IPS-11a (cell line): ENCODE measurements at regions not wholly inside any gene's neighbourhood (a gene's known extent, or its start where the extent isn't known, plus 50 kb on each side); places are given as distances from the start of the nearest gene placed in this dataset.

Experiments
- H3K4me3 ChIP-seq: one replicate; pipeline ENCODE4 v1.5.1; 2013; ENCODE audit warnings: low read depth, low read length, control low read depth

DNA sequence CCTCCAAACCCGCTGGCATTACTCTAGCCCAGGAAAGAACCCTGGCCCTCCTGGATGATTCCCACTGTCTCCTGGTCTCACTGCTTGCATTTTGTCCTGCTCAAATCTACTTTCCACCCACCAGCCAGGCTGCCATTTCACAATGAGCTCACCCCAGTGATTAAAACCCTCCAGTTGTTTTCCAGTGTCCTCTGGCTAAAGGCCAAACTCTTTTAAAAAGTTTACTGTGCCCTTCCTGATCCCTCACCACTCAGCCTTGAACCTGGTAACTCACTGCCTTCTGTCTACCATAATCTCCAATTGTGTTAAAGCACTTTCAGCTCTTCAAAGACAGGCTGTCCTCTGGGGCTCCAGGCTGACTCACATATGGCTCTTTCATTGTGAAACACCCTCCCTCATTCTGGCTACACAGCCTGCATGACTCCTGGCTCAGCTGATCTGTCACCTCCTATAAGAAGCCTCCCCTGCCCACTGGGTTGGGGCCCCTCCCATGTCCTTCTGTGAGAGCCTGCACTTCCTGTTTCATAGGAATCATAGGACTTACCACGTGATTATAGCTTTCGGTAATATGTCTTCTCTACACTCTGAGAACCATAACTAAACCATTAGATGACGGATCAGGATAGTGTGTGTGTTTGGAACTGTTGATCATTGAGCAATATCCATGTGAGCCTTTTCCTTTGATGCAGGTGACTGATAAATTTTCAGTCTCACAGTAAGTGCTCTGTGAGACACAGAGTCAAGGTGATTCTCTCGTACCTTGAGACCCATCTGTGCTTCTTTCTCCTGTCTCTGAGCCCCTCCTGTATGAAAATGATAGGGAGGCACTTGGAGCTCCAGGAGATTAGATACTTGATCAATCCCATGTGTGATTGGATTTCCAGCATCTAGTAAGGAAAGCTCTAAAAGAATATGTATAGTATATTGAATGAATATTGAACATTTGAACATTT, 590.8 kb upstream of the ID2 start:
- H3K4me3 ChIP-seq = no peak overlapping the region

DNA sequence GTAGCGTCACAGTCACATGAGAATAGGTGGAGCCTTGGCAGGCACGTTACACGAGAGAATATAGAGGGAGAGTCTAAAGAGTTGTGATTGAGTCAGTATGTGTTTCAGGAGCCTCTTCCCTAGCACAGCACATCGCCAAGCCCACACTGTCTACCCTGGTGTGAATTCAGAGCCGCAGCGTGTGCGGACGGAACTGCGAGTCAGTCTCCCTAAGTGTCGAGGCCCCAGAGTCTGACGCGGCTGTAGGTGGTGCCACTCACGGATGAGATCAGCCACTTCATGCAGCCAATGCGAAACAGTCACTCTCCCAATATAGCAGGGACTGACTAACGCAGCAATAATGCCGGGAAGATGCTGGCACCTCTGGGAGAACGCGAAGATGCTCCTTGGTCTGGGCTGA, 587.3 kb upstream of the ID2 start:
- H3K4me3 ChIP-seq = no peak overlapping the region

DNA sequence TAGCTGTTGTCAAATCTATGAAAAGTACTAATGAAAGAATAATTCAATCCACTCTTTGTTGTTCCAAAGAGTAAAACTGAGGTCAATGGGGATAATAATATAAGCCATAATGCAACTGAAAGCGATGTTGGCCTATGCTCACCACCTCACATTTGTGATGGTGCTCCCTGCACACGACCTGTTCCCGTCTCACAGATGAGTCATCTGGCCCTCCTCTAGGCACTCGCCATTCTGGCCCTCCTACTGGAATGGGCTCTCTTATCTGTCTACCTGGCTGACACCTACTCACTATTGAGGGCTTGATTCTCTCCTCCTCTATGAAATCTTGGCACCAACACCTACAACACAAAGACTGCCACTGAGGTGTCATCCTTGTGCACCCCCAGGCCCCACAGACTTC, 585.9 kb upstream of the ID2 start:
- H3K4me3 ChIP-seq = no peak overlapping the region

DNA sequence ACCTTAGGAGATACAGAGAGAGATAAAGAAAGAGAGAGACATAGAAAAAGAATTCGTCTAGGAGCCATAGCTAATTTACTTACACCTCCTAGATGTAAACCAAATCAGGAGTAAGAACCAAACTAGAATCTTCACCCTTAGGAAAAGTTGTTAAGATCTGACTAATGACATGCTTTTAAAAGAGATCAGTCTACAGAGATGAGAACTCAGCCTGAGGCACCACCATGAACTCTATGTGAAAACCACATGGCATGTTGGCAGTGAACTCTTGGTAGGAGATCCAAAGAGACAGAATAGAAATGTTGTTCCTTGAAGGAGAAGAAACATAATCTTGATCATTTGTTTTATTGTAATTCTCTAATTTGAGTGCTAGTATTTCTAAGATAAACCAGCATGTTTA, 585.4 kb upstream of the ID2 start:
- no peak overlapping the region for H3K4me3 ChIP-seq

DNA sequence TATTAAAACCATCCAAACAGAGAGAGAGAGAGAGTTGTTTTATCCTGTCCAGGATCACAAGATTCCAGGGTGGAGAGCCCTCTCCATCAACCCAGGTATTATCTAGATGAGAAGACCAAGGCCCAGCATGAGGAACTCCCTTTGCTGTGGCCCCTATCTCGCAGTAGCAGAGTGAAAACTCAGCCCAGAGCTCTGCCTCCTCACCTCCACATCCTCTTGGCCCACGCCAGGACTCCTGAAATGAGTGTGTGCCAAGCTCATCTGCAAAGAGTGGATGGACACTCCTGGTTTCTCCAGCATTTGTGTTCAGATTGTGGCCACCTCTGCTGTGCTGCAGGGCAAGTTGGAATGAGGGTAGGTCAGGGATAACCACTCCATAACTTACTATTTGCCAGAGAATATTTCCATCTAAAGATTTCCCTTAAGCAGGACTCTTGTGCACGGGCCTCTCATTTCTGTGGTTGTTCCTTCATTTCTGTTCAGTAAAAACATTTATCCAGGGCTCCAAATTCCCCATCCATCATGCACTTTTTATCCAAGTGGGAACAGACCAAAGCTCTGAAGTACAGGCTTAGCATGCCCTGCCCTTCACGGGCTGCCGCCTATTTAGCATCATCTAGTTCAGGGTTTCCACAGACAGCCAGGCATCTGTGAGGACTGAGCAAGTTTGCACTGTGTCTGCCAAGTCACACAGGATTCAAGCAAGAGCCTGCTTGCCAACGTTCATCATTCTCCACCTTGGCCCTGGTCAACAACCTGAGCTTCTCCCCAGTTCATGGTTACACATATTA, 583.2 kb upstream of the ID2 start:
- no peak overlapping the region for H3K4me3 ChIP-seq

DNA sequence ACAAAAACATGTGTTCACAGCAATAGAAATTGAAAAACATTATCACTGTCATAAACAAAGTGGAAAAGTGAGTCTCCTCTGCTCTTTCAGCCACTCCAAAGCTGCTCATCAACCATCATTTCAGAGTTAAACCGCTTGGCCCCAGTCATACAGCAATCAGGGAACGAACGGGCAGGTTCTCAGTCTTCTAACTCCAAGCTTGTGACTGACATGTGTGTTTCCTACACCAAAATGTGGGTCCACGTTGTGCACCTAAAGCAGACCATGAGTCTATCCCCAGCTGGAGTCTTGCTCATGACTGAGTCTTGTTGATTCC, 582.6 kb upstream of the ID2 start:
- H3K4me3 ChIP-seq = no peak overlapping the region

DNA sequence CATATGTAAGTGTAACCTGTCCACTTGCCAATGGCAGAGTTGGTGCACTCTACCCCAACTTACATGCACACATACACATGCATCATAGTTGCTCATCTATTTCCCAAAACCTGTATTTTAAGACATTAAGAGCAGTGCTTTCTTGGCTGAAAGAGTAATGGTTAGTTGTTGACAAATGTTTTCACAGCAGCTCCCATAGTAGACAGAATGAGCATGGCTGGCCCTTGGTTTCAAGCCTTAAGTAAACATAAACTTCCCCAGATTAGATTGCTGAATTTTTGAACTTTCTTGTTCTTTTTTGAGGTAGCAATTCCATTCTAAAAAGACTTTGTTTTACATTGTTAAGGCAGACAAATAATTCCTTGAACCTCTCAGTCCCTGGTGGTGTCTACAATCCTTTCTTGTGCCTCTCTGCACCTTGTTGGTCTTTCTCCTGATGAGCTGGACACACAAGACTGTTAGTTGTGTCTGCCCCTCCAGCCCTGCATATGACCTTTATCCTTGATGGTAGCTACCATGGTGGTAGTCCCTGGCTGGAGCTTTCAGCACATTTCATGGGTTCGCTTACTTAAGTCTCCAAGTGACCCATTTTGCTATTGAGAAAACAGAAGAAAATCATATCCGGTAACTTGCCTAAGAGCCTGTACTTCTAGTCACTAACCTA, 580.1 kb upstream of the ID2 start:
- H3K4me3 ChIP-seq = no peak overlapping the region

DNA sequence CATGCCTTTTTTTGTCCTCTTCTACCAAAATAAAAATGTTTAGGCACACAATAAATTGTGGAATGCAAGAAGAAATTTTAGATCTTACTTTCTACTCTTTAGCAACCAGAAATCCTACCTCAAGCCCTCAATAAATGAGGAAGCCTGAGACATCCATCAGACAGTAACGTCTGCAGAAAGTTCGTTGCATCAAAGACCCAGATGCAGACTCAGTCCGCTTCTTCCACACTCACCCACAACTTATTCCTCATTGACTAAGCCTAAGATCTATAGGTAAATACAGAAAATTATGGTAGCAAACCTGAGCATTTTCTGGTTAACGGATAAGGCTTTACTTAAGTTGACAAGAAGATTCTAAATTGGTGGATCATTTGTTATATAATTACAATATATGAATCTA, 579.4 kb upstream of the ID2 start:
- H3K4me3 ChIP-seq = no peak overlapping the region

DNA sequence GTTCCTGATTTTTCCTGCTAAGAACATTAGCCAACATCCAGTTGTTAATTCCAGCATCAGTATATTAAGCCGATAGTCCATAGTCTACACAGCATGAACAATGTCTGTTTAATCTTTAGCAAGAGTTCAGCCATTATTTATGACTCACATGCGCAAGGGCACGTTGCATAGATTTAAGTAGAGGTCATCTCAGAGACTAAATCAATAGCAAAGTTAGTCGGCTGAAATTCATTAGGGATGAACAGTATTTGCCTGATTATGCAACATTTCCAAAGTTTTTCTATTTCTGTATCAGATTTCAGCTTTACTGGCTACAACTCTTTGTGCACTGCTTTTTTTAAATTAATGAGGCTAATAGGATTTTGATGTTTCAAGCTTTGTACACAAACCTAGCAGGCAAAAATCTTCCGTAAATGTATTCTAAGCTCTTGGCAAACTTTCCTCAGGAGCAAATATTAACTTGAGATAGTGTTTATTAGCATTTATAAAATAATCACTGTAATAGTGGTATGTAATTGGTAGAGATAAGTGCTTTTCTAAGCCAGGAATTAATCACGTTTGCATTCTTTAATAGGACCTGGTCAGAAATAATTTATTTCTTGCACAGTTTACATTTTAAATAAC, 578.7 kb upstream of the ID2 start:
- H3K4me3 ChIP-seq = no peak overlapping the region

DNA sequence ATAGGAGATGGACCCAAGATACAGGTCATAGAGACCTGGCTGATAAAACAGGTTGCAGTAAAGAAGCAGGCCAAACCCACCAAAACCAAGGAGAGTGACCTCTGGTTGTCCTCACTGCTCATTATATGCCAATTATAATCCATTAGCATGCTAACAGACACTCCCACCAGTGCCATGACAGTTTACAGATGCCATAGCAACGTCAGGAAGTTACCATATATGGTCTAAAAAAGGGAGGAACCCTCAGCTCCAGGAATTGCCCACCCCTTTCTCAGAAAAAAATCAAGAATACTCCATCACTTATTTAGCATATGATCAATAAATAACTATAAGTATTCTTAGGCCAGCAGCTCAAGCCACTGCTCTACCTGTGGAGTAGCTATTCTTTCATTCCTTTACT, 574.7 kb upstream of the ID2 start:
- no peak overlapping the region for H3K4me3 ChIP-seq

DNA sequence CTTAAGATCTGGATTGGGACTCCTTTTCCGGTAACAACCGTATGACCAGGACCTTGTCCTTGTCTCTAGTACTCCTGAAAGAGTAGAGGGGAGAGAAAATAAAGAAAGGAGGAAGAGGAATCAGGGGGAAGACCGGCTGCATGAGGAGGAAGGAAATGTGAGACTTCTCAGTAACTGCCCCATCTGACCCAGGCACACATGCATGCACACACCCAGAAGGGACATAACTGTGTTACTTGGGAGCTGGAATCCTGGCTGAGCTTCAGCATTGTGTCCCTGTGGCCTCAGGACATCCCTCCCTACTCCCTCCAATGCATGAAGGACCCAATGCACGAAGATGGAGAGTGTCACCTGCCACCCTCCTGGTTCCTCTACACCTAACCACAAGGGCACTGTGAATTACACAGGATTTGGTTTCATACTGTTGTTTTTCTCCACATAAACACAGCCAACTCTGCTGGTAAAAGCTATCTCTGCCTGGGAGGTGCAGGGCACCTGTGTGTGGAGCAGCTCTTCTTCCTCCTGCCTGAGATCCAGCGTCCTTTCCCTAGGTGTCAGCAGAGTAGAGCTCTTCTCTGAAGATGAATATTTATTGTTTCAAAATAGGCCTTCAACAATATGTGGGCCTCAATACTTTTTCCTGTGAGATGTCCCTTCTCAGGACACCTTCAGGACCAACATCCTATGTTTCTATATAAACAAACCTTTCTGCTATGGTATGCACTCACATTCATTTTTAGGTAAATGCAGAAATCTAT, 574.1 kb upstream of the ID2 start:
- no peak overlapping the region for H3K4me3 ChIP-seq

DNA sequence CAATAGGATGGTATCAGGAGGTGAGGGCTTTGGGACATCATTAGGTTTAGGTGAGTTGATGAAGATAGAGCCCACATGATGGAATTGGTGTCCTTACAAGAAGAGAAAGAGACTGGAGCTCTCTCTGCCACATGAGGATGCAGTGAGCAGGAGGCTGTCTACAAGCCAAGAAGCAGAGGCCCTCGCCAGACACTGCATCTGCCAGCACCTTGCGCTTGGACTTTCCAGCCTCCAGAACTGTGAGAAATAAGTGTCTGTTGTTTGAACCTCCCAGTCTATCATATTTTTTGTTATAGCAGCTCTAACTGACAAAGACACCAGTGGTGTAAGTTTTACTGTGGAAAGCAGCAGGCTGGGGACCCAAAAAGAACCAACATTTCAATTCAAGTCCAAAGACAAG, 571.1 kb upstream of the ID2 start:
- no peak overlapping the region for H3K4me3 ChIP-seq

DNA sequence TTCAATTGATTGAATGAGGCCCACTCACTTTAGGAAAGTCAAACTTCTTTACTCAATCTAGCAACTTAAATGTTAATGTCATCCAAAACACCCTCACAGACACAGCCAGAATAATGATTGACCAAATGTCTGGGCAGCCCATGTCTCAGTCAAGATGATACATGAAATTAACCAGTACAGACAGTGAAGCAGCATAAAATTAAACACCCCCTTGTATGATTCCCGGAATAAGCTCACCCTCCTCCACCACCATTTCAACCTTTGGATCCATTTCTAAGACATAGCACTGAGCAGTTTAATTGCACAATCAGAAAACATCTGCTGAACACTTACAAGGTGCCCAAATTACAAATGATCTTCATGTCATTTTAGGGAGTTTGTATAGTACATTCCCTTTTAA, 570.7 kb upstream of the ID2 start:
- no peak overlapping the region for H3K4me3 ChIP-seq

DNA sequence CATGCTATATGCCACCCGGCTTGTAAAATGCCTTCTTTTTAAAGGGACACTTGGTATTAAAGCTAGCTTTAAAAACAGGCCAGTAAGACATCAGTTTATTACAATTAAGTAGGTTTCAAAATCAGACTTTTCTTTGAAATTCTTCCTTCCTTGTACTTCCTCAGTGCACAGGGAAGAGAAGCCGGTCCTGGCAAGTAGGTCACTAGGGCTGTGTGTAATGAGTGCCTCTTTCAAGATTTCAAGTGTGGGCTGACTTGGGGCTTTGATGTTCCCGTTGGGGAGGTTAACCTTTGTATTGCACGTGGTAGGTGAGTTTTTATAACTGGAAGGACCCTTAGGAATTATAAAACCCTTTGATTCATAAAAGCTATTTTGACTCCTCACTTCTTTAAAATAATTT, 566.4 kb upstream of the ID2 start:
- H3K4me3 ChIP-seq = no peak overlapping the region

DNA sequence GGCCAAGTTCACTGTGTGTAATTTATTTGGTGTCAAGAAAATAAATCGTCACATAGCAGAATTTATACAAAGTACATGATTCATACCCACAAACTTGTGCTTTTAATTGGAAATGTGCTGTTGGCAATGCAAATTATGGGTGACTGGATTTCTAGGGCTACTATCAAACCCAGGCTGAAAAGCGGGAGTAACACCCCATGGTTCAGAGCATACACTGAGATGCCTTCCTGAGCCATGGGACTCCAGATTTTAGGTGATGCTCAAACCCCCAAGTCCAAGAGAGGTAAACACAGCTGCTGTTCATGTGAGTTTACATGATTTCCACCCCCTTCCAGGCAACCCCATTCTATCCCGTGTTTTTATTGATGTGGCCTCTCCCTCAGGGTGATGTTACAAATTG, 565.9 kb upstream of the ID2 start:
- H3K4me3 ChIP-seq = no peak overlapping the region

DNA sequence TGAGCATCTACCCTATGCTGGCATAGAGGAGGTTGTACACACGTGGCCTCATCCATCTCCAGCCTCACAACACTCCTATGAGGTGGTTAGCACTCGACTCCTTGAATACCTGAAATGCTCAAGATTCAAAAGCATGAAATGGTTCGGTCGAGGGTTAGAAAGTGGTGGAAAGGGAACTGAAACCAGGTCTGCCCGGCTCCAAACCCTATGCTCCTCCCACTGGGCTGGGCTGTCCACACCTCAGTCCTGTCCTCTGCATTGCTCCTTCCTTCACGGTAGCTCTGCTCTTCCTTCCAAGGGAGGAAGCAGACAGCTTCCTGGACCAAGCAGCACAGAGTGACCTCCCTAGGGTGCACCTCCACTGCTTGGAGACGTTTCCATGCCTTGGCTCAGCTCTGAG, 565.2 kb upstream of the ID2 start:
- no peak overlapping the region for H3K4me3 ChIP-seq

DNA sequence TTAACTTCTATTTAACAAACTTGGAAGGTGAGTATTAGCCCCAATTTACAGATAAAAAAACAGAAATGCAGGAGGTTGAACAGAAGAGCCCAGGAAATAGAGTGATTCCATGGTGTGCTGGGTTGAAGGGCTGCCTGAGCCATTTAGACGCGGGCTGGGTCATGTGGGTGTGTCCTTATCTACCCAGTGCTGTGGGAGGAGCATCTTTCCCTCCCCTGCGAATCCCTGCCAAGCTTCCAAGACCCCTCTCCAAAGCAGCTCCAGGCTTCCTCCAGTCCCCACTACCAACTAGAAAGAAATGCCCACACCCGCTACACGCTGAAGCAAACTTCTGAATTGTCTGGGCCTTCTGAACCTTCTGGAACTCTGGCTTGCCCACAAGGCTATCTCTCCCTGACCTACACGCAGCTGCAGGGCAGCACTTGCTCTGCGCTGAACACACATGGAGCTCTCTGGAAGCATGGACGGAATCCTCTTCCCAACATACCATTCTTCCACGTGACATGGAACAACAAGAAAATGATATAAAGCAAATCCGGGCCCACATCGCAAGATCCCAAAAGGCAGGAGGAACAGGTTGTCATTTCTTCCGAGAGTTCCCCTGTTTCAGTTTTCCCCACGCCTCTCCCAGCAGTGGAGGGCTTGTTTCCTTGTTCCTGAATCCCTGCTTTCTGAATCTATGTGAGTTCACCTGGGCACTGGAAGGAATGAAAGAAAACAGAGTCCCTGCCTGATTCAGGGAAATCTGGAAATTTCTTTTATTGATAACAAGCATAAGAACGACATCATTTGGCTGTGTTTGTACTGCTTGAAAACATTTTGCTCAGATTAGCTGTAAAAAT, 562.7 kb upstream of the ID2 start:
- no peak overlapping the region for H3K4me3 ChIP-seq

DNA sequence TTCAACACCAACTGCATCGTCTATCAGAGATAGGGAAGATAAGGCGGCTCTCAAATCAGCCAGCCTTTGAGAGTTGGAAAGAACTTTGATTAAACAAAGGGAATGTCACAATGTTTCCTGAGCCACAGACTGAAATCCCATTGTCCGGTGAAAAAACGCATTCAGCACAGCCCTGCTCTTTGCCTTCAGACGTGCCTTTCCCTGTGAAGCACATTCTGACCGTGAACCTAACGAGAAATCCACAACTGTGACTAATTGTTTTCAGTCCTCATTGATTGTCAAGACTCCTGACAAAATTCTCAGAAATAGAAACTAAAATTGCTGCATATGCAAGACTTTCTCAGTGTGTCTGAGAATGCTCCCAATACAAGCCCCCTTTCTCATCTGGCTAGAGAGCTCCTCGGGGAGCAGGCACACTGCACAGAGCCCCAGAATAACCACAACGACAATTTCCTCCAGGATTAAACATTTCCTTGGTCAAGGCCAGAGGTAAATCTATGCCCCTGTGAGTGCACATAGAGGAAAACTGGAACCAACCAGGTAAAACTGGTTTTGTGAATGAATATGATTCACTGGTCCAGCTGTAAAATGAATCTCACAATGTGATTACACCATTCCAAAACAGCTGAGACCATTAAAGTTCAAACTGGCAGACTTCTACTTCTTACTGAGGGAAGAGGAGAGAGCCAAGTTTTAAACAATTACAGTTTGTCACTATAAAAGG, 561.9 kb upstream of the ID2 start:
- no peak overlapping the region for H3K4me3 ChIP-seq

DNA sequence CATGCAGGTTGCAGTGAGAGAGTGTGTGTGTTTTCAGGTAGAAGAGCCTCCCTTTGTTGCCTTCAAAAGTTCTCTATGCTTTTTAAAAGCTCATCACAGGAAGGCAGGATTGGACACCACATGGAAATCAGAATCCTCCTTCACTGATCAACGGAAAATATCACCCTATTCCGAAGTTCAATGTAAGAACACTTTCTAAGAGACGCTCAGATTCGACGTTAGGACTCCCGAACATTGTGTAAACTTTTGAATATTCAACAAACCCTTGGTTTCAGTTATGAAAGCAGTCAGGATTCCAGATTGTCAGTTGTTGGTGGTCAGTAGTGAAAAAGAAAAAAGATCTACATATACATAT, 561.4 kb upstream of the ID2 start:
- H3K4me3 ChIP-seq = no peak overlapping the region
